Colonic mucosa (tissue), 4 donors: ENCODE measurements at regions not wholly inside any gene's neighbourhood (a gene's known extent, or its start where the extent isn't known, plus 50 kb on each side); places are given as distances from the start of the nearest gene placed in this dataset.

ENCODE experiments used
- DNase-seq: peaks from one replicate; pipeline ENCODE4 v3.0.0-alpha.2; 2020
- H3K27ac ChIP-seq: fragments of 200-600 bp; one replicate; pipeline ENCODE4 v1.8.0; 2021
- H3K27me3 ChIP-seq: fragments of 200-600 bp; one replicate; pipeline ENCODE4 v1.8.0; 2021
- H3K36me3 ChIP-seq: fragments of 200-600 bp; one replicate; pipeline ENCODE4 v1.8.0; 2021
- H3K4me1 ChIP-seq: fragments of 200-600 bp; one replicate; pipeline ENCODE4 v1.8.0; 2021; ENCODE audit warnings: mild to moderate bottlenecking
- H3K4me3 ChIP-seq: fragments of 200-600 bp; one replicate; pipeline ENCODE4 v1.8.0; 2021
- H3K9ac ChIP-seq, 2 donors: one replicate each; pipeline ENCODE4 v1.7.0; 2013; ENCODE audit warnings: control low read depth in 2 of 2, low read depth in 2 of 2, low read length in 2 of 2
- H3K9me3 ChIP-seq: fragments of 200-600 bp; one replicate; pipeline ENCODE4 v1.8.0; 2021
- intact Hi-C: fragments of 100-400 bp; cut with DNase I; formaldehyde crosslinking; loops from one replicate; pipeline ENCODE4 v1.14.1; 2022
- TF ChIP-seq, protein P1 (sequence below): fragments of 200-600 bp; IDR thresholded peaks from one replicate; pipeline ENCODE4 v1.8.0; 2022; ENCODE audit warnings: antibody characterized with exemption, mild to moderate bottlenecking
- donor health status: healthy.
- donor health status: DM: no; HTN: no; CAD: no.
- donor health status: DM: no; HTN: no; CAD: no.

DNA sequence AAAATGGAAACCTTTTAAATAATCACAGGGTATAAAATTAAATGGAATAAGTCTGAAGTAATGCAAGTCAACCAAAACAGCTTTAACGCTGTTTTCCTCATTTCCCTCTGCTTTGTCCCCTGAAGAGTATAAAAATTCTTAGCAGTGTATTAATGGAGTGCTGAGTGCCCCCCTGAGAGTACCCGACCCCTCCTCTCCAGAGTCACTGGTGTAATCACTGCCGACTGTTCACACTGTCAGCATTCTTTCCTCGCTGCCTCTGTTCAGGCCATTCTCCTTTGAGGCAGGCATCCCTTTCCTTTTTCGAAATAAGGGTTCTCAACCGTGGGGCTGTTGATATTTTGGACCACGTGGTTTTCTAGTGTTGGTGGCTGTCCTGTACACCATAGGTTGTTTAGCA is 146.9 kb upstream of the SLC10A2 start:
- no peak for DNase-seq
- Histone ChIP-seq H3K9ac (no peak overlapping the region), H3K4me1 (no peaks in the 10 kb centered on the region), H3K27ac (no peak overlapping the region), H3K27me3 (no peaks in the 10 kb centered on the region), H3K4me3 (no peak overlapping the region), H3K36me3 (no peaks in the 10 kb centered on the region), H3K9me3 (no peaks in the 10 kb centered on the region)
- intact Hi-C loops = no loop called here
- TF ChIP-seq, protein P1, sequence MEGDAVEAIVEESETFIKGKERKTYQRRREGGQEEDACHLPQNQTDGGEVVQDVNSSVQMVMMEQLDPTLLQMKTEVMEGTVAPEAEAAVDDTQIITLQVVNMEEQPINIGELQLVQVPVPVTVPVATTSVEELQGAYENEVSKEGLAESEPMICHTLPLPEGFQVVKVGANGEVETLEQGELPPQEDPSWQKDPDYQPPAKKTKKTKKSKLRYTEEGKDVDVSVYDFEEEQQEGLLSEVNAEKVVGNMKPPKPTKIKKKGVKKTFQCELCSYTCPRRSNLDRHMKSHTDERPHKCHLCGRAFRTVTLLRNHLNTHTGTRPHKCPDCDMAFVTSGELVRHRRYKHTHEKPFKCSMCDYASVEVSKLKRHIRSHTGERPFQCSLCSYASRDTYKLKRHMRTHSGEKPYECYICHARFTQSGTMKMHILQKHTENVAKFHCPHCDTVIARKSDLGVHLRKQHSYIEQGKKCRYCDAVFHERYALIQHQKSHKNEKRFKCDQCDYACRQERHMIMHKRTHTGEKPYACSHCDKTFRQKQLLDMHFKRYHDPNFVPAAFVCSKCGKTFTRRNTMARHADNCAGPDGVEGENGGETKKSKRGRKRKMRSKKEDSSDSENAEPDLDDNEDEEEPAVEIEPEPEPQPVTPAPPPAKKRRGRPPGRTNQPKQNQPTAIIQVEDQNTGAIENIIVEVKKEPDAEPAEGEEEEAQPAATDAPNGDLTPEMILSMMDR = no peak

DNA sequence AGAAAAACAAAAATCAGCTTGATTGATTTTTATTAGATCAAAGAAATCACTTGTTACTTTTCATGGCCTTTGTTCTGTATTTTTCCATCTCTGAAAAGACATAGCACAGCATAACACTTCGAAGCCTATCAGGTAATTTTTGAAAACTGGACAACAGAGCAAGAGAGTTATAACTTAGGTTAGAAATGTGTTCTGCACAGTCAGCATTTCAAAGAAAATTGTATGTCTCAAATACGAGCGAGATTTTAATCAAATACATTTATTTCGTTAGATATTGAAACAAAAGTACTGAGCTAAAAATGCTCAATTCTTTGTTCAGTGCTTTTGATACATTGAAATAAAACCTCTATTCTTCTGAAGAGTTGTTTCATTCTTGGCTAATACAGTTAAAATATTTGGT is 144.1 kb upstream of the SLC10A2 start:
- H3K36me3 ChIP-seq = no peaks in the 10 kb centered on the region

DNA sequence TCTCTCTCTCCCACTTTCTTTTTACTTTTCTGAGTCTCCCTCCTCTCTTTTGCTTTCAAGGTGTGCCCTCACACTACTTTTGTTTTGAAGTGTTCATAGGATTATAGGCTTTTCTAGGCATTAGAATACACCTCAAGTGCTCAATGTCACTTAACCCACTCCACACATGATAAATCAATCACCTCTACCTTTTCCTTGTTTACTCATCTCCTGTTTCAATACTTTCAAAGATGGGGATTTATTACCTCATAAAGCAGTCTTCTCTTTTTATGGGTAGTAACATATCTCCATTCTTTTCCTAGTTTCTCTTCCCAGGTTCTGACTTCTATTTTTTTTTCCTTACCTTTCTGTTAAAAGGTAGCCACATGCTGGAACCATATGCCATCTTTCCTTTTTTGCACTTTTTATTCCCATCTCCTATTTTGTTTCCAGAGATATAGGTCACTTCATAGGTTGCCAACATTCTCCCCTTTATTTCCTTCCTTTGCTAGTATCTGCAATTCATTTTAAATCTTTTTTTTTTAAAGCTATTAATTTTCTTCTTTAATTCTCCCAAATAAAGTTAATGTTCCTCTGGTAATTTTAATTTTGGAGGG is 137.6 kb upstream of the SLC10A2 start:
- Histone ChIP-seq H3K4me1 (no peaks in the 10 kb centered on the region), H3K36me3 (no peaks in the 10 kb centered on the region), H3K27ac (no peak overlapping the region), H3K4me3 (no peak overlapping the region), H3K27me3 (no peaks in the 10 kb centered on the region), H3K9ac (no peak overlapping the region), H3K9me3 (no peaks in the 10 kb centered on the region)
- no peak for DNase-seq
- TF ChIP-seq, protein P1 = no peak
- intact Hi-C loops = no loop called here

More for the DNA sequence above, 144.1 kb upstream of the SLC10A2 start:
- H3K4me3 ChIP-seq = no peak overlapping the region
- H3K4me1 ChIP-seq = no peaks in the 10 kb centered on the region
- H3K27ac ChIP-seq = no peak overlapping the region
- H3K9ac ChIP-seq = no peak overlapping the region
- no peak for DNase-seq
- H3K9me3 ChIP-seq = no peaks in the 10 kb centered on the region
- no peaks in the 10 kb centered on the region for H3K27me3 ChIP-seq
- TF ChIP-seq, protein P1 = no peak
- intact Hi-C loops = no loop called here

DNA sequence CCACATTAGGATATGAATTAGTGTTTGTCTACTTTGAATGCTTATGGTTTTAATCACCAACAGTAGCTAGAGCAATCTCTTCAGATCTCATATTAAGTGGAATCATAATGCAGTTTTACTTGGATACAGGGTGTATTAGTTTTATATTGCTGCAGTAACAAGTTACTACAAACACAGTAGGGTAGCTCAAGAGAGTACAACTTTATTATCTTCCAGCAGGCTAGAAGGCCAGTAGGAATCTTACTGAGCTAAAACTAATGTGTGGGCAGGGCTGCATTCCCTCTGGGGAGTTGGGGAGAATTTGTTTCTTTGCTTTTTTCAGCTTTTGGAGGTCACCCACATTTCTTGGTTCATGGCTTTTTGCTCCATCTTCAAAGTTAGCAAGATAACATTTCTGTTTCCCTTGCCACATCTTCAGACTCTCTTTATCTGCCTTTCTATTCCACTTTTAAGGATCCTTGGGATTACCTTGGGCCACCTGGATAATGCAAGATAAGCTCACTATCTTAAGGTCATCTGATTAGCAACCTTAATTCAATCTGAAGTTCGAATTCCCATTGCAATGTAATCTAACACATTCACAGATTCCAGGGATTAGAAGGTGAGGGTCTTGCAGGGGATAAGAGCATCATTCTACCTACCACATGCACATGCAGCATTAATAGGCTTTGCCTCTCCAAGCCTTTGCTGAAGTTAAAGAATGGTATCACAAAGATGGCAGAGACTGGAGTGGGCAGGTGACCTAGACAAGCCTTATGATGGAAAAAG is 134.1 kb upstream of the SLC10A2 start:
- Histone ChIP-seq H3K36me3 (no peaks in the 10 kb centered on the region), H3K9ac (no peak overlapping the region), H3K4me1 (no peaks in the 10 kb centered on the region), H3K4me3 (no peak overlapping the region), H3K27me3 (no peaks in the 10 kb centered on the region), H3K27ac (no peak overlapping the region), H3K9me3 (no peaks in the 10 kb centered on the region)
- intact Hi-C loops = no loop called here
- TF ChIP-seq, protein P1 = no peak
- DNase-seq = no peak

DNA sequence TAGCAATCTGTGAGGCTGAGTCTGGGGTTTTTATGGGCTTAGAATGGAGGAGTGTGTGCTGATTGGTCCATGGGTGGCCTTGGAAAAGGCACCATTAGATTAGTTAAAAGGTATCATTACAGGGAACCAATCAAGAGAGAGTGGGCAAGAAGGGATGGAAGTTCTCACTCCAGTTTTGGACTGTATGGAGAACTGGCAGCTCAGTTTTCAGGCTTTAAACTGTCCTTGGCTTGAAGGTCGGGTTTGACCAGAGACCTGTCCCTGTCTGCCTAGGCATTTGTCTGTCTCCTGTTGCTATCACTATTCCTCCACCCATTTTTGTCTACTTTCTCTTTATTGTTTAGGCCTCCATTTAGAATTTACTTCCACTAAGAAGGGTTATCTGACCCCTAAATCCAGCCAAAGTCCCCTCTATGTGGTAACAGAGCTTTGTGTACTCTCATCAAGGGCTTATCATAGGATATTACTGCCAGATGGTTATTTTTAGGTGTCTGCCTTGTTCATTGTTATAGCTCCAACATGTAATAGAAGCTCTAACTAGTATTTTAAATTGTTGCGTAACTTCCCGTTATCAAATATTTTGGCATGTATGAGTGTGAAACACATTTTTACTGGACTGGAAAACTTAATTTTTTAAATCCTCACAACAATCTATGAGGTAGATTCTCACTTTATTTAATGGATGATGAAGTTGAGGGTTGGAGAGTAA is 133.3 kb upstream of the SLC10A2 start:
- no peak overlapping the region for H3K4me3 ChIP-seq
- TF ChIP-seq, protein P1 = no peak
- DNase-seq = no peak
- no peaks in the 10 kb centered on the region for H3K9me3 ChIP-seq
- intact Hi-C loops = no loop called here
- H3K27ac ChIP-seq = no peak overlapping the region
- H3K9ac ChIP-seq = no peak overlapping the region
- no peaks in the 10 kb centered on the region for H3K4me1 ChIP-seq
- no peaks in the 10 kb centered on the region for H3K27me3 ChIP-seq
- no peaks in the 10 kb centered on the region for H3K36me3 ChIP-seq
